Activated CD8-positive, alpha-beta memory T cell treated with anti-CD3 and anti-CD28 coated beads, Interleukin-2, amount 50 U/mL, for 1 hour (primary cell): ENCODE measurements at regions not wholly inside any gene's neighbourhood (a gene's known extent, or its start where the extent isn't known, plus 50 kb on each side); places are given as distances from the start of the nearest gene placed in this dataset.
"Not testable (repeated sequence)": the region's sequence is repeated elsewhere in the genome, so short reads cannot be mapped to it uniquely, and the experiment has no call there.

Experiments used
- DNase-seq: peaks from one replicate; pipeline ENCODE4 v3.0.0-alpha.2; 2020; ENCODE audit errors: extremely low read depth

GRCh38 chr2:100741880-100742276, 78.1 kb upstream of the NPAS2 start:
- DNase-seq = no peak

GRCh38 chr2:100742277-100743254, 77.4 kb upstream of the NPAS2 start:
- no peak for DNase-seq

- DNase-seq = no peak
Observed at GRCh38 chr2:100743741-100744140, 76.2 kb upstream of the NPAS2 start.

- no peak for DNase-seq
Observed at GRCh38 chr2:100744184-100744583, 75.8 kb upstream of the NPAS2 start.

- DNase-seq = no peak
Observed at GRCh38 chr2:100744589-100744988, 75.3 kb upstream of the NPAS2 start.

GRCh38 chr2:100745604-100746003, 74.3 kb upstream of the NPAS2 start:
- no peak for DNase-seq

- DNase-seq = no peak
Observed at GRCh38 chr2:100747551-100747950, 72.4 kb upstream of the NPAS2 start.

- no peak for DNase-seq
Observed at GRCh38 chr2:100747996-100748615, 71.8 kb upstream of the NPAS2 start.

GRCh38 chr2:100748673-100749072, 71.3 kb upstream of the NPAS2 start:
- DNase-seq = no peak

- DNase-seq = no peak
Observed at GRCh38 chr2:100749771-100750542, 70.0 kb upstream of the NPAS2 start.

- DNase-seq = not testable (repeated sequence)
Observed at GRCh38 chr2:100751871-100752625, 67.9 kb upstream of the NPAS2 start.

- DNase-seq = no peak
Observed at GRCh38 chr2:100752628-100753333, 67.2 kb upstream of the NPAS2 start.

- no peak for DNase-seq
Observed at GRCh38 chr2:100753444-100753843, 66.5 kb upstream of the NPAS2 start.

GRCh38 chr2:100753881-100754280, 66.1 kb upstream of the NPAS2 start:
- no peak for DNase-seq

- no peak for DNase-seq
Observed at GRCh38 chr2:100754951-100755350, 65.0 kb upstream of the NPAS2 start.

- DNase-seq = no peak
Observed at GRCh38 chr2:100755441-100755840, 64.5 kb upstream of the NPAS2 start.

GRCh38 chr2:100756704-100757103, 63.2 kb upstream of the NPAS2 start:
- no peak for DNase-seq

- DNase-seq = no peak
Observed at GRCh38 chr2:100757621-100758394, 62.1 kb upstream of the NPAS2 start.

- DNase-seq = no peak
Observed at GRCh38 chr2:100759901-100760300, 60.0 kb upstream of the NPAS2 start.

- no peak for DNase-seq
Observed at GRCh38 chr2:100761365-100761764, 58.6 kb upstream of the NPAS2 start.
